AG08396 (cell line): ENCODE measurements at regions not wholly inside any gene's neighbourhood (a gene's known extent, or its start where the extent isn't known, plus 50 kb on each side); places are given as distances from the start of the nearest gene placed in this dataset.
A peak's percentile ranks its signal among the peaks of the same experiment; 100 is the strongest.

Experiments
- DNase-seq: peaks from one replicate; pipeline ENCODE4 v3.0.0; 2012; ENCODE audit warnings: low spot score, mixed read lengths

DNA sequence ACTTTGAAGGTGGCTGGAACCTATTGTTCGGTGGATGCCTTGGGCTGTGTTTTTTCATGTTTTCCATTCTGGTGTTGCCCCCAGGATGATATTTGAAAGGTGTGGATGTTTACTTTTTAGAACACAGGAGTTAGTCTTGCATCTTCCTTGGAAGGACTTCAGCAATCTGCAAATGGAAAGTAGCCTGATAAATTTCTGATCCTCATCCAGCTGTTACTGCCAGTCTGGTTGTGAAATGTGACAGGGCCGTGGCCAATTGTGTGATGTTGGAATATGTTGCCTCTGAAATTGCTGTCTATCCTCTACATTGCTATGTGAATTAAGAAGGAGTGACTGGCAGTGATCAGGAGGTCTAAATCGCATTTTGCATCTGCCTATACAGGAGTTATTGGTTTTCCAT lies 382.5 kb upstream of the C2CD4B start:
- DNase-seq: no peak

DNA sequence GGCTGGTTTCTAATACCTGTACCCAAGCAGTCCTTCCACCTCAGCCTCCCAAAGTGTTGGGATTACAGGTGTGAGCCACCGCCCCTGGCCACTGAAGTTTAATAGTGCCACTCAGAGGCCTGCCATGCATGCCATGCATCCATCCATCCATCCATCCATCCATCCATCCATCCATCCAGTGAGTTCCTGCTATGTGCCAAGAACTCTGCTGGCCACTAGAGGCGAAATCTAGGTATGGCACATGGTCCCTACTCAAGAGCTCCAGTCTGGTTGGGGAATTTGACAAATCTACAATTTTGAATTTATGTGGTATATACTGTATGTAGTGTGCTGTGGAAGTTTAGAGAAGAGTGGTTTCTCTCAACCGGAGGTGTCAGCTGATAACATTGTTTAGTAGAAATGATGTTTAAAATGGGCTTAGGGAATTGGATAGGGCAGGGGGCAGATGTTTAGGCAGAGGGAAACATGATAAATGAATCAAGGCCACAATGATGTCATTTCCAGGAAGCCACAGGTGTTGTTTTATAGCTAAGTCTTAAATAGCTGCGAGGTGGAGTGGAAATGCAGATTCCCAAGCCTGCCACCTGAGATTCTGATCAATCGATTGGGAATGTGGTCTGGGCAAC lies 384.4 kb upstream of the C2CD4B start:
- DNase-seq: no peak

DNA sequence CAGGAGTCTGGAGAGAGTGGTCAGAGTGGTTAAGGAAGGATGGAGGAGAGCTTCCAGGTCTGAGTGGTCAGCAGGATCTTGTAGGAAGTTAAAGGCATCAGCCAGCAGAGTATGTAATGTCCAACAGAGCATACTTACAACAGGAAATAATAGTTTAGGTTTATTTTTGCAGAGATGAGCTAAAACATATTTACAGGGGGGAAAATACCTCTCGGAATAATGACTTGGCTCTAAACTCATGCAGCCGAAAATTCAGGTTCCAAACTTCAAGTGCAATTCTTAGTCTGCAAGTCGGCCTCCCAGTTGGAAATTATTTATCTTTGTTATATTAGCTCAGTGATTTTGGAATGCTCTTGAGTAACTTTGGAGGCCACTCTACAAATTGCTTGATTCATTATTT lies 385.0 kb upstream of the C2CD4B start:
- DNase-seq: no peak

DNA sequence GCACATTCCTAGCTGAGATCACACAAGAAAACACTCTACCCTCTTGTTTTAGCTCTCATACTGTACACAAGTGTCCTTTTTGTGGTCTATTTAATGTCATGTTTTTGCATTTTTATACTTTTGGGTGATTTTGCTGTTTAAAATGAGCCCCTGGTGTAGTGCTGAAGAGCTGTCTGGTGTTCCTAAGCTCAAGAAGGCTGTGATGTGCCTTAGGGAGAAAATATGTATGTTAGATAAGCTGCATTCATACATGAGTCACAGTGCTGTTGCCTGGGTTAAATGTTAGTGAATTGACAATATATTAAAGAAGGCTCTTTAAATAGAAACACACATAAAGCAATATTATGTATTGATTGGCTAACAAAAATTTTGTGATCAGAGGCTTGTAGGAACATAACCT lies 387.4 kb upstream of the C2CD4B start:
- DNase-seq: no peak

DNA sequence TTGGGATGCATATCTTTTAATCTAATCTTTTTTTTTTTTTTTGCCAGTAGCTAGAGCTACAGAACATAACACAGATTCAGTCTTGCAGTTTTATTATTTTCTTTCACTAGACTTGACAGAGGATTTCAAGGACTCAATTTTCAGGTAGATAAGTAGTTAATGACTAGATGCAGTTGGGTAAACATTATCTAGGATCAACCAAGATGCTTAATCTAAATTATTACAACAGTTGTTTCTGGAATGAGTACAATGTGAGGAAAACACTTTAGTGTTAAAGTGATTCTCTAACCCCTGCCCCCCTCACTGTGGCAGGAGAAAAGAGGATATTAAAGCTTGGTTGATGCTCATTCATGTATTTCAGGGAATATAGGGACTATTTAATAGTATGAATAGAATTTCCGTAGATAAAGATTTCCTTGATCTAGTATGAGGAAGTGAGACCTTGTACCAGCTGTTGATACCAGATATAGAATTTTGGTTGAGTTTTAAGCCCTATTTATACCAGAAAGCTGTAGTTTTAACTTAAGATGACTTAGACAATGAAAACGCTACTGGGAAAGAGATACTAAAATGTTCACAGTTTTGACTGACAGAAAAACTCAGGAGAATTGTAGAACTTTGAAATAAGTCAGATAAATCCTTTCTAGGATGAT lies 389.0 kb upstream of the C2CD4B start:
- no peak for DNase-seq

DNA sequence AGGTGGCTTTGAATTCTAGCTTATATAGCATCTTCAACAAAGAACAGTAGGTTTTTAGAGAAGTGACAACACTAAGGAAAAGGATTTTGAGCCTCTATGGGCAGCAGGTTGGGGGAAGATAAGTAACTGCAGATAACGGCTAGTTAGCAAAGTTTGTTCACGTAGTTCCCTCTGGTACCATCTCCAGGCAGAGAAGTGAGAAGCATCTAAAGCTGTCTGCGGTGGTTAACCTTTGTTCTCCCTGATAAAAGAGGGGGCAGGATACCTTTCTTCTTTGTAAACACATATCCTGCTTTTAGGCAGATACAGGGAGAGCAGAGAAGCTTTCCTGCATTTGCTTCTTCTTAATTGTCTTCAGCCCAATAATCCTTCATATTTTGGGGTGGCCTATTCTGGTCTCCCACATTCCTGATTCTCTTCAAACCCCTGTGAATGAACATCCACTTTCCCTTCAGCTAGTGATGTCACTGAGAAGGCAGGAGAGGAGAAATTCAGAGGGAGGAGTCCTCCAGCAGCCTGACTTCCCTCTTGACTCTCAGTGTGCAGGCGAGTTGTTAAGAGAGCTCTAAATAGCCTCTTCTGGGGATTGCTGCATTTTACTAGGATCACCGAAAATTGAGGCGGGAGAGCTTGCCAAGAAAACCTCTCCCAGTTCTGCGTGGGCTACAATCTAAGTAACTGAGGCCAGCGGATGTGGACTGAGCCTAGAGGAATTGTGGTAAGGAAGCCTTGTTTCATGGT lies 393.7 kb upstream of the C2CD4B start:
- peak; percentile 64 for DNase-seq

DNA sequence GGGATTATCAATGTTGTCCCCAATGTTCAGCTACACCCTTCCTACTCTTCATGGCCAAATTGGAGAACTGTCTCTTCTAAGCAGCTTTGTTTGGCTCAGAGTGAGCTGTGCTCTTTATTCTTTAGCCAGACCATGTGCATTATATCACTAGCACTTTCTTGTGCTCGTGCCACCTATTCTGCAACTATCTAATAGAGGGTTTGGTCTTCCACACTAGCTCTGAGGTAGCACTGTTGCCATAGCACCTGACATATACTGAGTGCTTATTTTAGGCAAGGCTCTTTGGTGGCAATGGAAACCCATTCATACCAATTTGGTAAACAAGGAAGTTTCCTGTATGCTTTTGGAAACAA lies 394.3 kb upstream of the C2CD4B start:
- DNase-seq: no peak

DNA sequence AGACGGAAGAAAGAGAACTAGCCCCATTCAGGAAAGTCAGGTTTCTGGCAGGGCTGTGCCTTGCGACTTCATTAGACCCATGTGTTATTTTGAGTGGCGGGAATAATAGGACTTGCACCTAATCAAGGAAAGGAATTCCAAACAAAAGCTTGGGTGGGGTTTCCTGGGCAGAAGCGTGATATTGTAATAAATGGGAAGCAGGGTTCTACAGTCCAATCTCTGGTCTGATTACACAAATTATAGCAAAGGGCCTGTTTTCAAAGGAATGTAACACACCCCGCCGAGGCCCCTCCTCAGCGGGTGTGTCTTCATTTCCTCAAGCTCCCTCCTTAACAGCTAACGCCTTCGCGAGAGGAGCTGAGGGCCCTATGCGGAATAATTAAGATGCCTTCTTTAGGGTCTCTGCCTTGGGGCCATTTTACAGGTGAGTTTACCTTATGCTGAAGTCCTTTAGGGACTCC lies 396.0 kb upstream of the C2CD4B start:
- DNase-seq: no peak

DNA sequence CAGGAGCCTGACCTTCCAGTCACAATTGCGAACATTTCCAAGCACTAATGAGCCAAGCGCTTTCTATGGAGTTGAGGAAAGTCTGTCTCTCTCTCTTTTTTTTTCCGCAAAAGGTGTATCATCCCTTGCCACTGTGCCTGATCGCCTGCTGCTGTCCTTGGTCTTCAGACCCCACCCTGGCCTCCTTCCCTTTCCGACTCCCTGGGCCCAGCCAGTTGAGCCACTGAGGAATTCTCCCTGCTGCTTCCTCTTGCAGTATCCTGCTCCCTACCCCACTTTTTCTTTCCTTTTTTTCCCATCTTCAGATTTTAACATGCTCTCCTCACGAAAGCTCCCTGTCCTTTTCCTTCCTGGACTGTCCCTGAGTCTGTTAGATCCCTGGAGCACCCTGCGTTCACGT lies 396.5 kb upstream of the C2CD4B start:
- no peak for DNase-seq

GRCh38 chr15:62564886-62565633 lies 400.0 kb upstream of the C2CD4B start:
- no peak for DNase-seq

DNA sequence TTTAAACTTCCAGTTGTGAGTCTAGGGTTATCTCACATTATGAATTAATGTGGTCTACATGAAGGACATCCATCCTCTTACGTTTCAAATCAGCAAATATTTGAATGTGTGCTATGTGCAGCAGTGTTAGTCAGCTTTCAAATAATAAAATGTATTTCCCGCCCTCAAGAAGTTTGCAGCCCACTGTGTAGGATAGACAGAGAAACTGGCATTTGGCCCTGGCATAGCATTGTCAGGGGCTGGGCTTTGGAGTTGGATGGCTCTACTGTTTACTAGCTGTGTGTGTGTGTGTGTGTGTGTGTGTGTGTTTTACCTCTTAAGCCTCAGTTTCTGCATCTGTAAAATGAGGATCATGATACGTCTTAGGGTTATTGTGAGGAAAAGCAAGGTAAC lies 400.5 kb upstream of the C2CD4B start:
- DNase-seq: no peak

GRCh38 chr15:62566248-62566647 lies 401.2 kb upstream of the C2CD4B start:
- DNase-seq: no peak

DNA sequence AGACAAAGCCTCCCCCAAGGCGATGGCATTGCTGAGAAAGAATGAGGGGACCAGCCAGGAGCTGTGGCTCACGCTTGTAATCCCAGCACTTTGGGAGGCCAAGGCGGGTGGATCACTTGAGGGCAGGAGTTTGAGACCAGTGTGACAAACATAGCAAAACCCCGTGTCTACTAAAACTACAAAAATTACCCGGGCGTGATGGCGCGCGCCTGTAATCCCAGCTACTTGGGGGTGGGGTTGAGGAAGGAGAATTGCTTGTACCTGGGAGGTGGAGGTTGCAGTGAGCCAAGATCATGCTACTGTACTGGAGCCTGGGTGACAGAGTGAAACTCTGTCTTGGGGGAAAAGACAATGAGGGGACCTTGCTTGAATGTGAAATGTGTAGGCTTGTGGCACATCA lies 402.4 kb upstream of the C2CD4B start:
- DNase-seq: no peak

- no peak for DNase-seq
These were observed 402.9 kb upstream of the C2CD4B start for GRCh38 chr15:62568004-62568403.

DNA sequence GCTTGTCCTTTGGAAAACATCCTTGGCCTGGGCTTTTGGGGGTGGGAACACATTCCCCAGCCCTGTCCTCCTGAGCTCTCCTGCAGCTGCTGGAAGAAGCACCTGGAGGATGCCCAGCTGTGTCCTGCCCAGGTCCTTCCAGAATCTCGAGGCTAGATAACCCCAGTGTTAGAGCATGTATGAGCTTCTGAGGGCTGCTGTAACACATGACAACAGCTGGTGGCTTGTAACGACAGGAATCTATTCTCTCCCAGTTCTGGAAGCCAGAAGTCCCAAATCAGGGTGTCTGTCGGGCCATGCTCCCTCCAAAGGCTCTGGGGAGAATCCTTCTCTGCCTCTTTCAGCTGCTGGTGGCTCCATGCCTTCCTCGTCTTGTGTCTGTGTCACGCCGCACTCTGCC lies 403.6 kb upstream of the C2CD4B start:
- DNase-seq: no peak

DNA sequence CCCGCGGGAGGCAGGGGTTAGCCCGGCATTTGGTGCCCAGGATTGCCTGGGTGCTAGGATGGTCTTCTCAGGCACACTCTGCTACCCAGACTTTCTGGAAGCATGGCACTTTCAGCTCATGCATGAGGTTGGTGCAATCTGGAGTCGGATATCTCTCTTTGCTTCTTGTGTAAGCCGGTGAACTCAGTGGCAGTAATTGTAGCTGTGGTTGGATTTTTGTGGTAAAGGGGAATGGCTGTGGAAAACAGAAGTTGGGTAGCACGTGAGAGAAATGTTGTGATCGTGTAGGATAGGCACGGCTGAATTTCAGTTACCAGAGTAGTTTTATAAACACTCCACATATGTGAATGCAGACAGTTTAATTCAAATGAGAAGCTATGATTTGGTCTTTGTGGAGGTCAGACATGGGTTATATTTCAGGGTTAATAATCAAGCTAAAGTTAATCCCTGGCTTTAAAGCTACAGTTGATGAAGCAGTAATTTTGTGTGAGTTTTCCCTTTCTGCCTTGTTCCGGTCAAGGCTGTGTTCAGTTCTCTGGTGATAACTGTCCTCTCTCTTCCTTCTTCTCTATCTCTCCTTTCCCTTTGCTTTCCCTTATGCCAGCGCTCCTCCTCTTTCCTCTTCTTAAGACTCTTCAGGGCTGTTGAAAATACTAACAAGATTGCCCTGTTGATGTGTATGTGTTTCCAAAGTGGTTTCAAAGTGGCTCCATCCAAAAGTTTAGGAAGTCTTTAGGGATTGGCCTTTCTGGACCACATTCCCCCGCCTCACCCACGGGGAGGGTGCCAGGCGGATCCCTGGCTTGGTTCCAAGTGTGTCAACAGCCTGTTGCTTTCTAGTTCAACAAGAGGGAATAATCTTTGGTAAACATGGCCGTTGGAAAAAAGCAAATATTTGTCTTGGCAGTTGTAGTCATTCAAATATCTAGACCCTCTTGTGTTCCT lies 404.6 kb upstream of the C2CD4B start:
- peak; percentile 78 for DNase-seq

DNA sequence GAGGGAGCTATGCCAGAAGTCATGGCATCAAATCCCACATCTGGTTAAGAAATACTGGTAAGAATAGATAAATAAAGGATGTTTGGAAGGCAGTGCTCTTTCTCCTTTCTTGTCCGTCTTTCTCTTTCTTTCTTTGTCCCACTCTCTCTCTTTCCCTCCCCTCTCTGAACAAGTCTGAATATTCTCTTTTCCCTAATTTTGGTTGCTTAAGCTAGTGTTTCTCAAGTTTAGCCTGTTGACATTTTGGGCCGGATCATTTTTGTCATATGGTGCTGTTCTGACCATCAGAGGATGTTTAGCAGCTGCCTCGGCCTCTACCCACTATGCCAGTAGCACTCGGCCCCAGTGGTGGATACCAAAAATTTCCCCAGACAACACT lies 405.3 kb upstream of the C2CD4B start:
- DNase-seq: no peak

- DNase-seq: no peak
These were observed 406.0 kb upstream of the C2CD4B start for GRCh38 chr15:62571072-62571471.

DNA sequence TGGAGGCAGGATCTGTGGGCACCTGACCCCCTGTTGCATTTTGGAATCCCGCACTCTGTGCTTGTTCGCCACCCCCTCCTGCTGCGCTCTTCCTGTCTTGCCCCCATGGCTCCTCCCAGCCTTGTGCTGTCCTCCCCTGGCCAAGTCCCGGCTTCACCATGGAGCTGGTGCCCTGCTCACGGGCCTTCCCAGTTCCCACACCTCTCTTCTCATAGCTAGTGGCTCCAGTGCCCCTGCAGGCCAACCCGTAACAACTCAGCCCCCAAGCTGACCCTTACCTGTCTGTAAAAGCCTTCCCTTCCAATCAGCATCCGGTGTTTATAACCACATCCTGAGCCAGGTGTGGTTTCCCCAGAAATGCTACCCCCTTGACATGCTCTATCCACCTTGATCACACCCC lies 407.7 kb upstream of the C2CD4B start:
- no peak for DNase-seq

- DNase-seq: no peak
These were observed 408.8 kb upstream of the C2CD4B start for GRCh38 chr15:62573876-62574275.

DNA sequence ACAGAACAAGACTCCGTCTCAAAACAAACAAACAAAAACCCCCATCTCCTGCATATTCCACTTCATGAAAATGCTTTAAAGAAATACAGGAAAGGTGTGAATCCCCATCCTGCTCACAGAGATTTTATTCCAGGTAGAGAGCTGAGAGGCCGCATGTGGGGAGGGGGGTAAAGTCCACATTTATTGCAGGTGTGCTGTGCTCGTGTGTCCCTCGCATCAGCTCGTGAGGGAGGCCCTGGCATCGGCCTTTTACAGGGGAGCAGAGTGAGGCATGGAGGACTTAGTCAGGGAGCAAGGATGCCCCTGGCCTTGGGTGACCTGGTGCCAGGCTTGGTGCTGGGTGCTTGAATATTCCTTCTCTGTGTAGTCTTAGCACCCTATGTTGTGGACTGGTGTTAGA lies 413.5 kb upstream of the C2CD4B start:
- DNase-seq: no peak

DNA sequence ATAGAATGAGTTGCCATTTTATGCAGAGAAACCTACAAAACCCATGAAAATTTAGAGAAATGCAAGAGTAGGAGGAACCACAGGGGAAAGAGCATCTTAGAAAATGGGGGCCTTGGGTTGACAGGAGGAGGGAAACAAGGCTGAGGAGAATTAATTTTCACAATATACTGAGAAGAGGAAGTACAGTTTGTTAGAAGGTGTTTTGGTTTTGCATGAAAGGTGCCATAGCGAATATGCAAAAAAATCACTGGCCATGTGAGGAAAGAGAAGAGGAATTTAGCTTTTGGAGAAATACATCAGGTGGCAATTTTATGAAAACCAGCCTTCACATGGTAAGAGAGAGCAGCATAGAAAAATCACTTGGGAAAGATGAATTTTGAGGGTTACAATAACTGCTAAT lies 413.9 kb upstream of the C2CD4B start:
- no peak for DNase-seq
